Anterior cingulate cortex (tissue), 58 donors: ENCODE measurements at regions not wholly inside any gene's neighbourhood (a gene's known extent, or its start where the extent isn't known, plus 50 kb on each side); places are given as distances from the start of the nearest gene placed in this dataset.

Source experiments
- DNase-seq, 58 donors: peaks; one replicate each; lab custom pipeline; 2025; lab: John Stamatoyannopoulos, UW

DNA sequence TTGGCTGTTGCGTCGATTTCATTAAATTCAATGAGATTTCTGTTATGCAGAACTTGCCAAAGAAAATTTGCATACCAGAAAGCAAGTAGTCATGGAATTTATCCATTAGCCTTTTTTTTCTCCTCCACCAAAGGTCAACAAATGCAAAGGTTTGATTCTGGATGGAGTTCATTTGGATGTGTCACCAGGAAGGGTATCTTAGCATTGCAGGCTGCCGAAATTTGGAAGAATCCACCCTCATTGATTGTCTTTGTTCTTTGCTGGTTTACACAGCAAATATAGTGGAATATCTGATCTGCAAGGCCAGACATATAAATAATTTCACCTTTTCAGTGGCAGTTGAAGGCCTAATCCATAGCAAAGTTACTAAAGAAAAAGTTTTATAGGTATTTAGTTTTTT is 229.4 kb upstream of the SLC35B3 start:
- DNase-seq = no peak

DNA sequence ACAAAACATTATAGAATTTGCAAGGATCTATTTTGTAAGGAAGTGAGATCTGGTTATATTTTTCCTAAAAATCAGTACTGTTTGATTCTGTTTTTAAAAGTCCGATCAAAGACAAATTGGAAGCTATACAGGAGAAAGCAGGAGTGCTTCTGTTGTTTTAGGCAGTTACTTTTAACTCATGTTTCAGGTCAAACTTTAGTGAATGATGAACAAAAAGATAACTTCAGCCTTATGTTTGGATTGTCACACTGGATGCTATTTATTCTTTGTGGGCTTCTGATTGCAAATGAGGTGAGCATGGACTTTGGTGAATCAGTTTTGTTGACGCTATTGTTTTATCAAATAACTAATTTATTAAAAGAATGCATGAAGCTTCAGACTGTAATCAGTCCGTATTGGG is 228.7 kb upstream of the SLC35B3 start:
- no peak for DNase-seq

DNA sequence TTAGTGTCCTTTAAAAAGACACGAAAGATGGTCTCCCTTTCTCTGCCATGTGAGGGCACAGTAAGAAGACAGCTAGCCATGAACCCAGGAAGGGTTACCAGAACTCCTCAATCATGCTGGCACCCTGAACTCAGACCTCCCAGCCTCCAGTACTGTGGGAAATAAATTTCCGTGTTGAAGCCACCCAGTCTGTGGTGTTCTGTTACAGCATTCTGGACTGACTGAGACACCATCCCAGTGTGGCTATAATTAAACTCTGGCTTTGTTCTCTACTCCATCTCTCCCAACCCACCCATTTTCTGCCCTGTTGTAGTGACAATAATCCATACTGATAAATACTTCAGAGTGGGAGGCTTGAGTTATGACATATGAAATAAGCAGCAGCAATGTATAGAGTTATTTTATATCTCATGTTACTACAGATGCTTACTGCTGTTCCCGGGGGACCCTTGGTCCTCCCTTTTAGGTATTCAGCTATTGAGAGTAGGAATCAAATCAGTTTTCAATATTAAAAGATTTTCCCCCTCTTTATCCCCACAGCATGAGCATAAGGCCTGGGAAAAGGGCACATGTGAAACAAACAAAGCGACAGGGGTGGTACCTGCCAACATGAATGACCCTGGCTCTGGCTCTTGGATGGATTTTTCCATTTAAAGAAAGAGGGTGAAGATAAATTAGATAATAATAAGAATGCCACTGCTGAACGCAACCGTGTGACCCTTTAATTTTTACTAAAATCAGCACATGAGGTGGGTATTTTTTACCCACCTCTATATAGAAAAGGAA is 224.3 kb upstream of the SLC35B3 start:
- DNase-seq = no peak

DNA sequence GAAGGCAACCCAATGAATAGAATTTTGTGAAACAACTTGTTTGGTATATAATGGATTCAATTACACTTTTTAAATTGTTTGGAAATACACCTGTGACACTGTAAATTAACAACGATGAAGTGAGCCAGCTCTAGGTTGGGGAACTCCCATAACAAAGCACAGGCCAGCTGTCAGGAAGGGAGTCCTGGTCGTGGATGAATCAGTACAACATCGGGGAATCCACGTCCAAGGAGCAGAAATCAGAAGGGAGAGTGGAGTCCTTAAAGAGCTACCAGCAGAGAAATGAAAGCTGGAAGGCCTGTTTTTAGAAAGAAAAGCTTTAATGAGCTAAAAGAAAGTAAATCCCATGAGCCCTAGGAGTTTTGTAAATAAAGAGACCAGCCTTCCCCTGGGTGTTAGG is 223.1 kb upstream of the SLC35B3 start:
- no peak for DNase-seq

DNA sequence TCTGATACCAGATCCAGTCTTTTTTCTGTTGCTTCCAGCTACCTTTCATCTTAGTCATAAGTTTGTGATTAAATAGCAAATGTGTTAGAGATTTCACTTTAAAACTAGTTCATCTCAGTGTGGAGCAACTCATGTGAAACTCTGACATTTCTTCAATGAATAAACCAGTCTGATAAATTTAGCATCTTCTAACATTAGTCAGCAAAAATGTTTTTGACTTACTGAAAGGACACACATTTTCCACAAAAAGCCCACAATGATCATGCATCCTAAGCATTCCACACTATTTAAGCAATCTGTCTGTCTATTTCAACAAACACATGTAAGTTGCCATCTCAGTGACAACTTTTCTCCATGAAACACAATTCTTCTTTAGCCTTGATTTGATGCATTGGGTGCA is 222.2 kb upstream of the SLC35B3 start:
- DNase-seq = no peak

DNA sequence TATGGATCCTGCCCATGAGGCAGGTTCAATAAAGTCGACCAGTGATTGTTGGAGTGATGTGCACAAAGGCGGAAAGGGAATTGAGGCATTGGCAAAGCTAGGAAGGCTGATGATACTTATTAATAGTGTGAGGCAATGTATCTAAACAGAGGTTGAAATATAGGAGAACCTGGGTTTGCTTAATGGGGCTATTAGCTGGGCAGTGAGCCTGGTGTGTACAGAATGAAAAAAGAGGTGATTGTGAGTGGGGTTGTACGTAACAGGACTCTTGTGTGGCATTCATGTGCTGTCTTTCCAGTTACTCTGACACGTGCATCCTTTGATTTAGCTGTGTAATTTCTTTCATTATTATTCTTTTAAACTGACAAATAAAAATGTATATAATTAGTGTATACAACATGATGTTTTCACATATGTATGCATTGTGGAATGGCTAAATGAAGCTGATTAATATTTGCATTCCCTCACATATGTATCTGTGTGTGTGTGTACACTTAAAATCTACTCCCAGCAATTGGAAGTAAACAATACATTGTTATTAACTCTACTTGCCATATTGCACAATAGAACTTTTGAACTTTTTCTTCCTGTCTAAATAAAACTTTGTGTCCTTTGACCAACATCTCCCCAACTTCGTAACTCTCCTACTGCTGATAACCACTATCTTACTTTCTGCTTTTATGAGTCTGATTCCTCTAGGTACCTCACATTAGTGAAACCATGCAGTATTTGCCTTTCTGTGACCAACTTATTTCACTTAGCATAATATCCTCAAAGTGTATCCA is 220.5 kb upstream of the SLC35B3 start:
- no peak for DNase-seq

DNA sequence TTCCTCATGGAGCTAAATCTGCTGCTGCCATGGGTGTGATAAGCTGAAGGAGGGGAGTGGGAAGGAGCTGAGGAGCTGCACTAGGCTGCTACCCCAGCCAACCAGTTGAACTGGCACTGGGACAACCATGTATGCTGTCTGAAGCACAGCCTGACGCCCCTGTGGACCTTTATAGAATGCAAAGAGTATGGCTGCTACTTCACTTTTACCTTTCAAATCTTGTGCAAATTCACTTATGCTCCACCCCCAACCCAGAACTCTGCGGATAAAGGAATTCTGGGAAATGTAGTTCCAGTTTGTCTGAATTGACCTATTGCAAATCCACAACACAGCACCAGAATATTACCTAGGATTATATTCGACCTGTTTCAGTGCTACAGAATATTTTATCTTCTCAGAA is 217.4 kb upstream of the SLC35B3 start:
- DNase-seq = no peak

DNA sequence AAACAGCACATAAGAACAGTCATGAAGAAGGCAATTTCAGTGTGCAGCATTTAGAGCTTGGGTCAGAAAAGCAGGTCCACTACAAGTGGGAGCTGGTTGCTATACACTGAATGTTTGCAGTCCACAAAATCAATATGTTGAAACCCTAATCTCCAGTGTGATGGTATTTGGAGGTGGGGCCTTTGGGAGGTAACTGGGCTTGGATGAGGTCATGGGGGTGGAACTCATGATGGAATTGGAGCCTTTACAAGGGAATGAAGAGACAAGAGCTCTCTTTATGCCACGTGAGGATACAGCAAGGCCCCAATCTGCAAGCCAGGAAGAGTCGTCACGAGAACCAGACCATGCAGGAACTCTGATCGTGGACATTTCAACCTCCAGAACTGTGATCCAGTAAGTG is 216.7 kb upstream of the SLC35B3 start:
- no peak for DNase-seq

DNA sequence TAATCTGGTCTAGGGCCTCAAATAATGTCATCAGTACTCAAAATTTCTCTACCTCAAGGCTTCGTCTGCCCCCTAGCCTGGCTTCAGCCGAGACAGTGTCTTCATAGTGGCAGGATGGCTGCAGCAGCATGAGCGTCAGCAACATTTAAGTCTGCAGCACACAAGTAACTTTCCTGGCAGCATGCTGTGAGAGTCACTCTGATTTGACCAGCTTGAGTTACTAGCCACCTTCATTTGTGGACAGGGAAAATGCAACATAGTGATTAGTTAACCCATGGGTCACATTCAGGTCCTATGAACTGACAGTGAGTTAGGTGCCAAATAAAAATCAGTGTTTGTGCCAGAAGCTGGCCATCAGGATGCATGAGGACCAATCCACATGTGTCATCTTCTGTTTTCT is 209.9 kb upstream of the SLC35B3 start:
- DNase-seq = no peak

DNA sequence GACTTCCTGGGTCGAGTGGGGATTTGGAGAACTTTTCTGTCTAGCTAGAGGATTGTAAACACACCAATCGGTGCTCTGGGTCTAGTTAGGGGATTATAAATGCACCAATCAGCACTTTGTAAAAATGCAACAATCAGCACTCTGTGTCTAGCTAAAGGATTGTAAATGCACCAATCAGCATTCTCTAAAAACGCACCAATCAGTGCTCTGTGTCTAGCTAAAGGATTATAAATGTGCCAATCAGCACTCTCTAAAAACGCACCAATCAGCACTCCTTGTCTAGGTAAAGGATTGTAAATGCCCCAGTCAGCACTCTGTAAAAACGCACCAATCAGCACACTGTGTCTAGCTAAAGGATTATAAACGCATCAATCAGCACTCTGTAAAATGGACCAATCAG is 209.0 kb upstream of the SLC35B3 start:
- DNase-seq = no peak

DNA sequence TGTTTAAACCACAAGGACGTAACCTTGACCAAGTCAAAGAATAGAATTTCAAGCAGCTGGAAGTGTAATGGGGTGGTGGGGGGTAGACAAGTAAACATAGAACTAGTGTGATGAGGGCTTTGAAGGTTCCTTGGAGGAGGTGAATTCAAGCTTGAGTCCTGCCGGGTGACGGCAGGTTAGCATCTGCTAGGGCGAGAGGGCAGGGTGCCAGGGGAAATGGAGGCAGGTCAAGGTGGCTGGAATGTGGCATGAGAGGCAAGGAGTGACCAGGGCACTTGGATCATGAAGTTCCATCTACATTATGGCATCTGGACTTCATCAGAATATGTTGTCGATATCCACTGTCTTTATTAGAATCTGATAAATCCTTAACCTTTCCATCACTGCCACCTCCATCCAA is 207.5 kb upstream of the SLC35B3 start:
- no peak for DNase-seq

DNA sequence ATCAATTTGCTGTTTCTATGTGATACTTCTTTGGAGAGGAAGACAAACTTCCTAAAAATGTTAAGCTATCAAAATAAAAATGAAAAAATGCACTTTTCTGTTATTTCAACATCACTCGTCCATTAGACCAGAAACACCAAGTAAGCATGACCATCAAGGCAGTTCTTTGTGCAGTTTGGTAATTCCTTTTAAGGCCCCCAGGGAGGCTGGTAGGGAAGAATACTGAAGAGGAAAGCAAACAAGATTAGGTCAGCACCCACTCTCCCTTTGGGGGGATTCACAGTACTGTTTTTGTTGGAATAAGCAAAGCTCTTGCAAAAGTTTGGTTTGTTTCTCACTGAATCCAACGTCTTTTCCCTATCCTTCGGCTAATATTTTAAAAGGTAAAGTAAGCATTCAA is 206.8 kb upstream of the SLC35B3 start:
- DNase-seq = no peak

DNA sequence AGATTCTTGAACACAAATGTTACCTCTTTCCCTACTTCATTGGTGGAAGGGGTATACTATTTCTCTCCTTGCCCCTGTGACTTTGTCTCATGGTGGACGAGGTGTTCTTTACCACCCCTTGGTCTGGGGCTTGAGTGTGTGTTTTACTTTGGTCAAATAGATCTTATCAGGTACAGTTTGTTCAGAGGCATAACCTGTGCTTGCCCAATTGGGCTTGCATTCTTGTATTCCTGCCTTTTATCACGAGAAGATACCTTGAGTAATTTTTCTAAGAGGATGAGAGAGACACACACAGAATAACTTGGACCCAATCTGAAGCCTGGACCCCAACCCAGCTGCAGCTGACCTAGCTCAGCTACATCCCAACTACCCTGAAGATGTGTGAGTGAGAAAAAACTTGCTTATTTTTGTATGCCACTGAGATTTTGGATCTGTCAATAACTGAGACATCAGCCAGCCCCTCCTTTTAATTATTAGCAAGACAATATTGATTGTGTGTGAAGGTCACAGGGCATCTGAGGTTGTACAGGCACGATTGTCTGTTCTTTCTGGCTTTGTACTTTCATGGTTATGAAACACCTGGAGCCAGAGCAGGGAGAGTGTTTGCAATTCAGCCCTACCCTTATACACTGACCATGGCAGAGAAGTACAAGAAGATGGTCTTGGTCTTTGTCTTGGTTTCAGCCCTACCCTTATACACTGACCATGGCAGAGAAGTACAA is 204.7 kb upstream of the SLC35B3 start:
- no peak for DNase-seq

DNA sequence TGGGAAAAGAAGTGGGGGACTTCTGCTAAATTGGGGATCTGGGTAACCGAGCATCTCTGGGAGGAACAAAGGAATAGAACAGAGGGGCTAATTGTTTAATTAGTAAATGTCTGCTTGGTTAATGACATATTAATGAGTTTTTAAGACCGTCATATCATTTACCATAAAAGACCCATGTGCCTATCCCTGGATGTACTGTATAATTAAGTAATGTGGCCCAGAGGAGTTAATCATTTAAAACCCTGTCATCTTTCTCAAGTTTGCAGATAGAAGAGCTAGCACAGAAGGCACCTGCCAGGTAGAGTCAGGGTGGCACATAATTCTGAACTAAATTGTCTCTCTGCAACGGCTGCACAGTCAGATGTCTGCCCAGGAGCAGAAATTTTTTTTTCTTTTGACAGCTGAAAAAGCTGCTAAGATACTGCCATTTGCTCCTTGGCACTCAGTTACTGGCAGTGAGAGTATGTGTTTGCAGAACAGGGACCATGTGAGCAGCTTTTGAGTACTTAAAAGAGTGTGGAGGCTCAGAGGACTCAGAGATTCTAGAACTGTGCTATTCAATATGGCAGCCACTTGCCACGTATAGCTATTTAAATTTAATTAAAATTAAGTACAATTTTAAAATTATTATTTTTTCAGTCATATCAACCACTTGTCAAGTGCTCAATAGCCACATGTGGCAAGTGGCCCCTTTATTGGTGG is 202.7 kb upstream of the SLC35B3 start:
- DNase-seq = no peak

DNA sequence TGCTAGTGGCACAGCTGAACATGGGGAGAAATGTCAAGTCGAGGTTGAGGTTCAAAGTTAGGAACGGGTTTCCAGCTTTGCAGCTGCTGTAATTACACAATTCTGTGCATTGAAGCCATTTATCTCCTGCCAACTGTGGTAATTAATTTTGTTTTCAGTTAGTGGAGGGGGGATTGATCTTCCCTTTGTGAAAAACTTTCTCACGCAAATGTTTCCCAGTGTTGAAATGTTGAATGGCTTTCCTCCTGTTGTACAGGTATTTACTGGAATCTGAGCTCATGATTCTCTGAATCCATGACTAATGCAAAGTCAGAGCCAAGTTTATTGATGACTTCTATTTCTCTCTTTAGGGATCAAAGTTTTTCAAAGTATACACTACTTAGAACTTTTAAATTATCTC is 198.4 kb upstream of the SLC35B3 start:
- no peak for DNase-seq

DNA sequence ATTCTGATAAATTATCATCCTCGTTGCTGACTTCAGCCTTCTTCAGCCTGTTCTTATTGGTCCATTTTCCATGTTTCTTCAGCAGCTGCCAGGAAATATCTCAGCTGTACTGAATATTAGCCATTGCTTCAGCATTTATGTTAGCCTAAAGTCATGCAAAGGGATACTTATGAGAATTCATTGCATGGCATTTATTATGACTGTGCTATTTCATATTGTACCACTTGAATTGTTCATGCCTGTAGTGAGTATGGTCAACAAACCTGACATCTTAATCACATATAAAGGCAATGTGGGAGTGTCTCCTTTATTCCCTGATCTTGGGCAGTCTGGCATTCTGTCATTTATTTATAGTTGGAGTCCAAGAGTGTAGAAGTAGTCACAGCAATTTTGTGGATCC is 193.4 kb upstream of the SLC35B3 start:
- no peak for DNase-seq

DNA sequence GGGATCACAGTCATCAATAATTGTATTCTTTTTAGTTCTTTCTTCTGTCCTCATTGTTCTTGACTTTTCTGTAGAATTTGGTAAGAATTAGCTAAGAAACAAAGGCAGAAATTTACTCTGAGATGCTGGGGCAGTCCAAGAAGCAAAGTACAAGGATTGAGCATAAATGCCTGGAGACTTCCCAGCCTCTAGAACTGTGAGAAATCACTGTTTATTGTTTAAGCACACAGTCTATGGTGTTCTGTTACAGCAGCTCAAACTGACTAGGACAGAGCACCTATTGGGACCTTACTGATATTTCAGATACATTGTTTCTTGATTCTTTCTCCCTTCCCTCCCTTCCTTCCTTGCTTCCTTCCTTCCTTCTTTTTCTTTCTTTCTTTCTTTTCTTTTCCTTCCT is 192.7 kb upstream of the SLC35B3 start:
- no peak for DNase-seq

DNA sequence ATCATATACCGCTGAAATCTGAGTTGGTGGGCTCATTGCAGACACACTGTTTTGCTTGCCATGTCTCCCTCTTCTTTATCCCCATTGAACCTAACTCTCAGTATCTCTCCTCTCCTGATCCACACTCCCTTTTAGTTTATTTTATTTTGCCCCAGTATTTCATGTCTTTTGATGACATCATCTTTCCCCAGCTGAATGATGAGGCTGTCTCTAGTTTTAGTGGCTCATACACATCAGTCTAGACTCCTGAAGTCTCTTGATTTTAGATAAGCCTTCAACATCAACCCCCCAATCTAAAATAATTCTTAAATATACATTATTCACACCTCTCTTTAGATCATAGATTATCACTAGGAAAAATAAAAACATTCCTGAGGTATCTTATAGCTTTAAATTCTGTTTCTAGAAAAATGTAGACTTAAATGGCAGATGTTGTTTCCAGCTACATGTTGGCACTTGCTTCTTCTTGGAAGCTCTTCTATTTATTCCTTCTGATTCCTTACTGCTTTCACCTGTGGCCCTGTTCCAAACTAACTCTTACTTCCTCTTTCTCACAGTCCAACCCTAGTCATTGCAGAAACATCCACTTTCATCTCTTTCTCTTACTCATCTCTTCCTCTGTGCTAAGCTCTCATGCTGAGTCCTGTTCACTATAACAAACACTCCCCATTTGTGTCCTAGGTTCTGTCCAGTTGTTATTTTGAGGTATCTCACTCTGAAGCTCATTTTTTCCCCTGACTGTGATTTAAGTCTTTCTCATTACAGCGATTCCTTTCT is 191.9 kb upstream of the SLC35B3 start:
- no peak for DNase-seq

DNA sequence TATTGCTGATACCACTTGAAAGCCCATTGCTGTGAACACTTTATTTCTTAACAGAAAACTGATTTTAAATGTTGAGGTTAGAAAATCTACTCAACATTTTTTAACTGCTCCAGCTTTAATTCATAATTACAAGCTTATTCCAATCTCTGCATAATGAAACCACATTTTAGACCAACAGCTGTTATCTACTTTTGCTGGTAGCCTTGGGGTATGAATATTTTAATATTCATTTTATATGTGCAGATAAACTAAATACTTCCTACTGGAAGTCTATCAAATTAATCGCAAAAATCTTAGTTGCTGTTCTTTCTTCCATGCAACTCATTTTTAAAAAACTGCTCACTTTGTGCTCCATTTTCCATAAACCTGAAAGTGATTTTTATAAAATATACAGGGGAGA is 189.3 kb upstream of the SLC35B3 start:
- DNase-seq = no peak

DNA sequence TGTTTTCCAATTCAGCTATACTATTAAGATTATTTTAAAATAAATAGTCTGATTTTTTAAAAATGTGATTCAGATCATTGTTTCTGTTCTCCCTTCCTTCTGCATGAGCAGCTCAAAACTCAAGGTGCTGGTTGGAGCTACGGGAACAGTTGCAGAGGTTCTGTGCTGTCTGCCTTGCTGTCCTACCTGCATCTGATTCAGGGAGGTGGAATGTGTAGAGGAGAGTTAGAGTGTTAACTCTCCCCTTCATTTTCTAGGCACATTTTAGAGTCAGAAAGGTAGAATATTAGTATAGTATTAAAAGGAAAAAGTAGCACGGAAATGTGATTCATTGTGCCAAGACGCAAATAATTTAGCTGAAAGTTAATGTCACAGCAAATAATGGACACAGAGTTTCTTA is 188.1 kb upstream of the SLC35B3 start:
- no peak for DNase-seq
